H1 (cell line): ENCODE measurements at regions not wholly inside any gene's neighbourhood (a gene's known extent, or its start where the extent isn't known, plus 50 kb on each side); places are given as distances from the start of the nearest gene placed in this dataset.

Experiments used
- CTCF ChIA-PET: fragments of 300-600 bp; sonication (Branson Sonifier 250); formaldehyde crosslinking; loops from one replicate; lab custom pipeline; 2021; ENCODE audit not compliant: partially characterized antibody; lab: Charles Lee
- POLR2A ChIA-PET: fragments of 300-600 bp; sonication (Branson Sonifier 250); formaldehyde crosslinking; loops from one replicate; lab custom pipeline; 2021; ENCODE audit warnings: inconsistent platforms; ENCODE audit not compliant: partially characterized antibody; lab: Charles Lee
- DNase-seq, 2 experiments: peaks; one replicate each; pipeline versions ENCODE4 v3.0.0 to v3.0.0-alpha.2; 2010 to 2022; ENCODE audit warnings: low spot score in 2 of 2, low read depth in 1 of 2, mixed read lengths in 1 of 2
- FAIRE-seq: peaks from 2 replicates; lab custom pipeline; 2011; peaks lifted over from hg19 to GRCh38; lab: Jason Lieb, UNC
- H2AFZ ChIP-seq: 2 replicates; pipeline ENCODE4 v1.8.1; 2012; ENCODE audit warnings: low read length, inconsistent platforms
- H2AK5ac ChIP-seq: 2 replicates; pipeline ENCODE4 v1.6.1; 2013; ENCODE audit warnings: low read depth, low read length
- H2BK120ac ChIP-seq: replicated peaks from 2 replicates; pipeline ENCODE3; 2013; ENCODE audit warnings: low read depth, low read length, inconsistent platforms
- H2BK12ac ChIP-seq: 2 replicates; pipeline ENCODE4 v1.6.1; 2013; ENCODE audit warnings: low read depth, low read length
- H2BK15ac ChIP-seq: 2 replicates; pipeline ENCODE4 v1.6.1; 2013; ENCODE audit warnings: low read length
- H2BK20ac ChIP-seq: 2 replicates; pipeline ENCODE4 v1.6.1; 2013; ENCODE audit warnings: low read length
- H2BK5ac ChIP-seq: 2 replicates; pipeline ENCODE4 v1.6.1; 2013; ENCODE audit warnings: low read depth, low read length
- H3K14ac ChIP-seq: 2 replicates; pipeline ENCODE4 v1.6.1; 2013; ENCODE audit warnings: inconsistent platforms; ENCODE audit not compliant: insufficient read length
- H3K18ac ChIP-seq: 2 replicates; pipeline ENCODE4 v1.6.1; 2013; ENCODE audit warnings: low read length; ENCODE audit errors: extremely low read depth
- H3K23ac ChIP-seq: 2 replicates; pipeline ENCODE4 v1.6.1; 2013; ENCODE audit warnings: inconsistent platforms; ENCODE audit not compliant: insufficient read length
- H3K23me2 ChIP-seq: 2 replicates; pipeline ENCODE4 v1.6.1; 2013; ENCODE audit warnings: low read depth, low read length
- H3K27ac ChIP-seq: 2 replicates; pipeline ENCODE4 v1.6.1; 2011; ENCODE audit warnings: low read depth, low read length, inconsistent platforms
- H3K27me3 ChIP-seq, 4 experiments: replicated peaks in 1 of 4; 1 replicate in 1 of 4; 2 replicates in 3 of 4; pipeline versions ENCODE4 v1.6.1 to v1.8.1; 2011 to 2013; ENCODE audit warnings: low read length in 3 of 4, mild to moderate bottlenecking in 3 of 4, inconsistent platforms in 2 of 4, mixed read lengths in 2 of 4, moderate library complexity in 1 of 4; ENCODE audit not compliant: control insufficient read depth in 3 of 4, insufficient read depth in 3 of 4; ENCODE audit errors: extremely low read depth in 1 of 4
- H3K36me3 ChIP-seq, 4 experiments: 2 replicates each; pipeline versions ENCODE4 v1.6.1 to v1.8.1; 2011 to 2013; ENCODE audit warnings: mild to moderate bottlenecking in 4 of 4, low read length in 3 of 4, moderate library complexity in 2 of 4, control low read depth in 1 of 4, inconsistent platforms in 1 of 4; ENCODE audit not compliant: insufficient read depth in 4 of 4, control insufficient read depth in 2 of 4
- H3K4ac ChIP-seq: replicated peaks from 2 replicates; pipeline ENCODE3; 2013; ENCODE audit warnings: low read length, low read depth, mixed read lengths, inconsistent platforms; ENCODE audit not compliant: insufficient read length
- H3K4me1 ChIP-seq, 4 experiments: replicated peaks in 1 of 4; 1 replicate in 1 of 4; 2 replicates in 3 of 4; pipeline versions ENCODE4 v1.6.1 to v1.8.1; 2011 to 2013; ENCODE audit warnings: low read length in 3 of 4, inconsistent platforms in 2 of 4, mixed read lengths in 1 of 4; ENCODE audit not compliant: insufficient read depth in 4 of 4, control insufficient read depth in 3 of 4
- H3K4me2 ChIP-seq, 2 experiments: 2 replicates each; pipeline versions ENCODE4 v1.6.1 to v1.8.1; 2011 to 2013; ENCODE audit warnings: low read depth in 2 of 2, low read length in 2 of 2, control low read depth in 1 of 2, inconsistent platforms in 1 of 2, mild to moderate bottlenecking in 1 of 2; ENCODE audit not compliant: insufficient read depth in 1 of 2
- H3K4me3 ChIP-seq, 4 experiments: fragments of 200-600, 300-600 bp in 1 of 4; sonication (generic), shearing (Covaris generic), sonication (Bioruptor Twin) in 1 of 4; 2 replicates each; pipeline versions ENCODE4 v1.5.1 to v1.8.1; 2011 to 2016; ENCODE audit warnings: low read length in 4 of 4, low read depth in 3 of 4, control low read depth in 2 of 4, inconsistent platforms in 2 of 4, mild to moderate bottlenecking in 2 of 4, mixed read lengths in 1 of 4, moderate library complexity in 1 of 4; ENCODE audit not compliant: insufficient read depth in 2 of 4; ENCODE audit errors: extremely low read depth in 1 of 4
- H3K56ac ChIP-seq: replicated peaks from 2 replicates; pipeline ENCODE3; 2013; ENCODE audit warnings: low read depth, mild to moderate bottlenecking, mixed read lengths, low read length, inconsistent platforms; ENCODE audit not compliant: insufficient read length
- H3K79me1 ChIP-seq: 2 replicates; pipeline ENCODE4 v1.6.1; 2013; ENCODE audit warnings: low read depth, low read length, control low read depth
- H3K79me2 ChIP-seq, 2 experiments: 2 replicates each; pipeline versions ENCODE4 v1.6.1 to v1.8.1; 2012 to 2013; ENCODE audit warnings: low read length in 2 of 2, mild to moderate bottlenecking in 2 of 2, inconsistent platforms in 1 of 2; ENCODE audit not compliant: insufficient read depth in 2 of 2, control insufficient read depth in 1 of 2
- H3K9ac ChIP-seq, 4 experiments: replicated peaks in 1 of 4; 1 replicate in 1 of 4; 2 replicates in 3 of 4; pipeline versions ENCODE4 v1.6.1 to v1.8.1; 2011 to 2013; ENCODE audit warnings: low read depth in 3 of 4, low read length in 3 of 4, control low read depth in 2 of 4, mild to moderate bottlenecking in 2 of 4, moderate library complexity in 2 of 4, inconsistent platforms in 1 of 4; ENCODE audit errors: extremely low read depth in 1 of 4
- H3K9me3 ChIP-seq, 2 experiments: 2 replicates each; pipeline versions ENCODE4 v1.6.1 to v1.8.1; 2012 to 2013; ENCODE audit warnings: mild to moderate bottlenecking in 2 of 2, moderate library complexity in 2 of 2, control low read depth in 1 of 2, inconsistent platforms in 1 of 2, low read depth in 1 of 2, low read length in 1 of 2, mixed read lengths in 1 of 2; ENCODE audit not compliant: insufficient read depth in 2 of 2
- H4K20me1 ChIP-seq, 2 experiments: replicated peaks in 1 of 2; 2 replicates each; pipeline versions ENCODE3 to v1.8.1; 2011 to 2013; ENCODE audit warnings: inconsistent platforms in 2 of 2, low read length in 2 of 2, mild to moderate bottlenecking in 1 of 2; ENCODE audit not compliant: insufficient read depth in 2 of 2, control insufficient read depth in 1 of 2
- H4K5ac ChIP-seq: 2 replicates; pipeline ENCODE4 v1.6.1; 2013; ENCODE audit warnings: low read length, low read depth, mixed read lengths, inconsistent platforms; ENCODE audit not compliant: insufficient read length
- H4K8ac ChIP-seq: 2 replicates; pipeline ENCODE4 v1.8.0; 2013; ENCODE audit warnings: mild to moderate bottlenecking, moderate library complexity, low read length, inconsistent platforms; ENCODE audit not compliant: insufficient read depth; ENCODE audit errors: extremely low read depth
- H4K91ac ChIP-seq: replicated peaks from 2 replicates; pipeline ENCODE3; 2013; ENCODE audit warnings: low read length, mixed read lengths, inconsistent platforms; ENCODE audit not compliant: insufficient read length
- ASH2L ChIP-seq: fragments of 200-600, 300-600 bp; sonication (generic); IDR thresholded peaks from one replicate; pipeline ENCODE4 v1.7.1; 2017; ENCODE audit warnings: low read length
- BRCA1 ChIP-seq: IDR thresholded peaks from 2 replicates; pipeline ENCODE4 v1.6.1; 2012; ENCODE audit warnings: low read depth, low read length, improper control_type of control experiment
- EZH2 ChIP-seq: fragments of 200-600 bp; sonication (generic); IDR thresholded peaks from 2 replicates; pipeline ENCODE4 v1.7.1; 2012; ENCODE audit warnings: low read depth, mild to moderate bottlenecking, moderate library complexity, low read length, inconsistent platforms; ENCODE audit not compliant: severe bottlenecking
- JUN ChIP-seq: IDR thresholded peaks from 2 replicates; pipeline ENCODE4 v1.6.1; 2011; ENCODE audit warnings: low read depth, mild to moderate bottlenecking, improper control_type of control experiment, low read length
- MAFK ChIP-seq: IDR thresholded peaks from 2 replicates; pipeline ENCODE4 v1.6.1; 2012; ENCODE audit warnings: low read depth, mild to moderate bottlenecking, improper control_type of control experiment, low read length
- NANOG ChIP-seq: IDR thresholded peaks from 2 replicates; pipeline ENCODE4 v1.6.1; 2011; ENCODE audit warnings: low read length, low read depth, mild to moderate bottlenecking, inconsistent platforms; ENCODE audit not compliant: insufficient read depth, poor library complexity, severe bottlenecking
- SIRT6 ChIP-seq: IDR thresholded peaks from one replicate; pipeline ENCODE4 v1.7.1; 2012; ENCODE audit warnings: low read length, inconsistent platforms
- SIX5 ChIP-seq: IDR thresholded peaks from 2 replicates; pipeline ENCODE4 v1.6.1; 2011; ENCODE audit warnings: mild to moderate bottlenecking, low read depth, low read length
- WGBS, 2 experiments: shearing (Covaris generic) in 1 of 2; methylation state at CpG; one replicate each; pipeline versions ENCODE4 v1.1.6 to v1.1.7; 2013 to 2015; ENCODE audit warnings: low lambda C conversion rate in 2 of 2, mixed read lengths in 2 of 2, inconsistent platforms in 1 of 2, low coverage in 1 of 2, missing lambda C conversion rate in 1 of 2; ENCODE audit not compliant: insufficient replicate concordance in 2 of 2, insufficient coverage in 1 of 2, insufficient read length in 1 of 2; ENCODE audit errors: extremely low coverage in 1 of 2, missing lambda C conversion rate in 1 of 2; 5-methylcytosine and 5-hydroxymethylcytosine counted together
- TF ChIP-seq, protein P1 (sequence below): IDR thresholded peaks from 2 replicates; pipeline ENCODE4 v1.6.1; 2012; ENCODE audit warnings: inconsistent platforms

- H3K4ac ChIP-seq: no peak overlapping the region
- H3K9me3 ChIP-seq: no peaks in the 10 kb centered on the region
- TF ChIP-seq SIX5: no peak
- no peak for TF ChIP-seq EZH2
- TF ChIP-seq, protein P1, sequence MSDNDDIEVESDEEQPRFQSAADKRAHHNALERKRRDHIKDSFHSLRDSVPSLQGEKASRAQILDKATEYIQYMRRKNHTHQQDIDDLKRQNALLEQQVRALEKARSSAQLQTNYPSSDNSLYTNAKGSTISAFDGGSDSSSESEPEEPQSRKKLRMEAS: no peak
- no peak for TF ChIP-seq NANOG
- TF ChIP-seq MAFK: no peak
- no peak for TF ChIP-seq BRCA1
- TF ChIP-seq ASH2L: no peak
- no peak for TF ChIP-seq JUN
- TF ChIP-seq SIRT6: no peak
- no peaks in the 10 kb centered on the region for H3K36me3 ChIP-seq
- no peaks in the 10 kb centered on the region for H3K79me1 ChIP-seq
- no peak overlapping the region for H3K23ac ChIP-seq
- no peaks in the 10 kb centered on the region for H3K23me2 ChIP-seq
- FAIRE-seq: no peak
- H3K27me3 ChIP-seq: no peaks in the 10 kb centered on the region
- no peak overlapping the region for H2BK120ac ChIP-seq
- H3K79me2 ChIP-seq: no peaks in the 10 kb centered on the region
- 78% methylated on average over 9 of the region's 9 CpGs; no CpG with 5 or more reads in 1 of the 2 experiments for WGBS, 2 experiments
- no peak for DNase-seq
- peaks cover 0 to 5% (median 0%) of the 10 kb centered on the region in 4 experiments; a peak in 1 of 7 replicates for H3K4me1 ChIP-seq
- H3K27ac ChIP-seq: no peak overlapping the region
- H2AFZ ChIP-seq: no peak overlapping the region
- no peak overlapping the region for H3K4me2 ChIP-seq
- no peak overlapping the region for H3K14ac ChIP-seq
- no peak overlapping the region for H3K18ac ChIP-seq
- H2BK5ac ChIP-seq: no peak overlapping the region
- H2BK20ac ChIP-seq: no peak overlapping the region
- H3K9ac ChIP-seq: no peak overlapping the region
- H4K91ac ChIP-seq: no peak overlapping the region
- H2BK12ac ChIP-seq: no peak overlapping the region
- no peak overlapping the region for H3K56ac ChIP-seq
- H4K8ac ChIP-seq: peak overlapping the region; percentile 66; the same call in 1 of the 2 replicates
- no peak overlapping the region for H3K4me3 ChIP-seq
- H4K20me1 ChIP-seq: no peaks in the 10 kb centered on the region
- ChIA-PET CTCF (interaction anchor here (1.6 to 2.7 kb wide), 3 partner anchors 12 to 51 kb away, joined by 3 to 10 read pairs (median 5); no protein-coding TSS in a partner anchor), POLR2A (no interaction called here)
- no peak overlapping the region for H2AK5ac ChIP-seq
- no peak overlapping the region for H2BK15ac ChIP-seq
- H4K5ac ChIP-seq: no peak overlapping the region
These were observed 65.1 kb upstream of the FAM222A start for GRCh38 chr12:109648521-109648920.
